NCI-H526 (cell line): ENCODE measurements at regions not wholly inside any gene's neighbourhood (a gene's known extent, or its start where the extent isn't known, plus 50 kb on each side); places are given as distances from the start of the nearest gene placed in this dataset.

Experiments
- DNase-seq, 2 experiments: peaks; one replicate each; lab custom pipeline; 2025; lab: John Stamatoyannopoulos, UW

- no peak for DNase-seq
Measured at GRCh38 chr3:22994781-22995180, 208.3 kb upstream of the UBE2E2 start.

GRCh38 chr3:22996920-22997571, 206.1 kb upstream of the UBE2E2 start:
- no peak for DNase-seq

- no peak for DNase-seq
Measured at GRCh38 chr3:23000371-23000770, 202.8 kb upstream of the UBE2E2 start.

GRCh38 chr3:23002151-23002550, 201.0 kb upstream of the UBE2E2 start:
- no peak for DNase-seq

GRCh38 chr3:23002836-23003732, 200.0 kb upstream of the UBE2E2 start:
- no peak for DNase-seq

- no peak for DNase-seq
Measured at GRCh38 chr3:23003733-23004046, 199.4 kb upstream of the UBE2E2 start.

GRCh38 chr3:23004971-23005370, 198.2 kb upstream of the UBE2E2 start:
- no peak for DNase-seq

- no peak for DNase-seq
Measured at GRCh38 chr3:23017801-23018200, 185.3 kb upstream of the UBE2E2 start.

GRCh38 chr3:23019596-23020300, 183.4 kb upstream of the UBE2E2 start:
- DNase-seq = no peak

GRCh38 chr3:23028294-23028693, 174.8 kb upstream of the UBE2E2 start:
- no peak for DNase-seq

- DNase-seq = no peak
Measured at GRCh38 chr3:23029001-23029400, 174.1 kb upstream of the UBE2E2 start.

GRCh38 chr3:23035927-23036640, 167.0 kb upstream of the UBE2E2 start:
- DNase-seq = peak; percentile 4 to 52

- DNase-seq = no peak
Measured at GRCh38 chr3:23036728-23037127, 166.4 kb upstream of the UBE2E2 start.

GRCh38 chr3:23038471-23038870, 164.7 kb upstream of the UBE2E2 start:
- no peak for DNase-seq

- DNase-seq = no peak
Measured at GRCh38 chr3:23041918-23042696, 161.0 kb upstream of the UBE2E2 start.

GRCh38 chr3:23044463-23044862, 158.7 kb upstream of the UBE2E2 start:
- no peak for DNase-seq

GRCh38 chr3:23046536-23046935, 156.6 kb upstream of the UBE2E2 start:
- no peak for DNase-seq

GRCh38 chr3:23051240-23052140, 151.6 kb upstream of the UBE2E2 start:
- no peak for DNase-seq

GRCh38 chr3:23052208-23052607, 150.9 kb upstream of the UBE2E2 start:
- no peak for DNase-seq

GRCh38 chr3:23052620-23053019, 150.5 kb upstream of the UBE2E2 start:
- no peak for DNase-seq
